GM12872 (cell line): ENCODE measurements at regions not wholly inside any gene's neighbourhood (a gene's known extent, or its start where the extent isn't known, plus 50 kb on each side); places are given as distances from the start of the nearest gene placed in this dataset.

Experiments
- TF ChIP-seq, protein P1 (sequence below): IDR thresholded peaks from 3 replicates; pipeline ENCODE4 v1.5.1; 2011; ENCODE audit warnings: low read depth, mild to moderate bottlenecking, low read length, moderate library complexity; ENCODE audit not compliant: insufficient read depth

DNA sequence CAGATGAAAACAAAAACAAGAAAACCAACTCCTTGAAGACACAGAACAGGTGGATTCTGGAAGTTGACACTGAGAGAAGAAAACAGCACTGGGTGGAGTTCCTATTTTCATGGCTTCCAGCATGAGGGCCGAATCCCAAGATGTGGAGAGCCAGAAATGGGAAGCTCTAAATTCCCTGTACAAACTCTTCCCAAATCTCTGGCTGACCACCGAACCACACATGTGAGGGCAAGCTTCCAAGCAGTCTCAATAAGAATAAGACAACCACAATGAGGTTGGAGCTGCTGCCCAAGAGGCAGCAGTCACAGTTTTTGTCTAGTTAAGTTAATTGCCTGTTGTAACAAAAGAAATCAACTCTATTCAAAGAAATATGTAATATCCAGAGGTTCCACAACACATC, 339.3 kb upstream of the SLC30A5 start:
- TF ChIP-seq, protein P1, sequence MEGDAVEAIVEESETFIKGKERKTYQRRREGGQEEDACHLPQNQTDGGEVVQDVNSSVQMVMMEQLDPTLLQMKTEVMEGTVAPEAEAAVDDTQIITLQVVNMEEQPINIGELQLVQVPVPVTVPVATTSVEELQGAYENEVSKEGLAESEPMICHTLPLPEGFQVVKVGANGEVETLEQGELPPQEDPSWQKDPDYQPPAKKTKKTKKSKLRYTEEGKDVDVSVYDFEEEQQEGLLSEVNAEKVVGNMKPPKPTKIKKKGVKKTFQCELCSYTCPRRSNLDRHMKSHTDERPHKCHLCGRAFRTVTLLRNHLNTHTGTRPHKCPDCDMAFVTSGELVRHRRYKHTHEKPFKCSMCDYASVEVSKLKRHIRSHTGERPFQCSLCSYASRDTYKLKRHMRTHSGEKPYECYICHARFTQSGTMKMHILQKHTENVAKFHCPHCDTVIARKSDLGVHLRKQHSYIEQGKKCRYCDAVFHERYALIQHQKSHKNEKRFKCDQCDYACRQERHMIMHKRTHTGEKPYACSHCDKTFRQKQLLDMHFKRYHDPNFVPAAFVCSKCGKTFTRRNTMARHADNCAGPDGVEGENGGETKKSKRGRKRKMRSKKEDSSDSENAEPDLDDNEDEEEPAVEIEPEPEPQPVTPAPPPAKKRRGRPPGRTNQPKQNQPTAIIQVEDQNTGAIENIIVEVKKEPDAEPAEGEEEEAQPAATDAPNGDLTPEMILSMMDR = no peak

- TF ChIP-seq, protein P1 = no peak
Measured at GRCh38 chr5:68755293-68755692, 338.5 kb upstream of the SLC30A5 start.

GRCh38 chr5:68757006-68757405, 336.8 kb upstream of the SLC30A5 start:
- TF ChIP-seq, protein P1 = no peak

- TF ChIP-seq, protein P1 = no peak
Measured at GRCh38 chr5:68757626-68758212, 336.1 kb upstream of the SLC30A5 start.

DNA sequence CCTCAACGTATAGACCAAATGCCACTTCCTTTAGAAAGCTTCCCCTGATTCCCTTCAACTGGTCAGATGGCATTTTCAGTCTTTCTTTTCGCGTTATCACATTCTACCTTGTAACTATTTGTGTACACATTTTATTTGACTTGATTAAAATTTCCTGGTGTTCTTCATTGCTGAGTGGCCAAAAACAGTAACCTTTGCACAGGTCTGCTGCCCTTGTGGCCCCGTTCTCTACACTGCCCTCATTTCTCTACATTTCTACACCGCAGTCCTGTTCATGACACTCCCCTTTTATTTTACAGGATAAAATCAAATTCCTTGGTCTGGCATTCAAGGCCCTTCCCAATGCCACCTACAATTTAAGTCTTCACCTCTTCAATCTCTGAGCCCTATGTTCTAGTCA, 334.2 kb upstream of the SLC30A5 start:
- TF ChIP-seq, protein P1 = no peak

- TF ChIP-seq, protein P1 = no peak
Measured at GRCh38 chr5:68762201-68762600, 331.6 kb upstream of the SLC30A5 start.

GRCh38 chr5:68766952-68767464, 326.8 kb upstream of the SLC30A5 start:
- TF ChIP-seq, protein P1 = no peak
